HepG2 (cell line): ENCODE measurements at regions not wholly inside any gene's neighbourhood (a gene's known extent, or its start where the extent isn't known, plus 50 kb on each side); places are given as distances from the start of the nearest gene placed in this dataset.

ENCODE experiments used
- CBFB ChIP-seq: sonication (generic); formaldehyde crosslinking; IDR thresholded peaks from 2 replicates; pipeline ENCODE4 v1.4.0; 2020; ENCODE audit warnings: missing genetic modification reagents
- GTF3A ChIP-seq: sonication (generic); formaldehyde crosslinking; conservative IDR thresholded peaks from 2 replicates; pipeline ENCODE4 v1.4.0; 2020; ENCODE audit warnings: mild to moderate bottlenecking, missing genetic modification reagents
- IRX3 ChIP-seq: sonication (generic); formaldehyde crosslinking; IDR thresholded peaks from 2 replicates; pipeline ENCODE4 v1.8.1; 2023; ENCODE audit warnings: mild to moderate bottlenecking, low read depth, missing genetic modification reagents, borderline replicate concordance
- MIER3 ChIP-seq: IDR thresholded peaks from 2 replicates; pipeline ENCODE4 v1.6.1; 2016; ENCODE audit warnings: missing compliant biosample characterization, borderline replicate concordance
- RARG ChIP-seq: sonication (generic); formaldehyde crosslinking; IDR thresholded peaks from 2 replicates; pipeline ENCODE4 v1.4.0; 2020; ENCODE audit warnings: low read depth, mild to moderate bottlenecking, missing genetic modification reagents
- RNF2 ChIP-seq: fragments of 450-650 bp; conservative IDR thresholded peaks from 2 replicates; pipeline ENCODE4 v1.6.1; 2016; ENCODE audit warnings: low read depth
- RXRA ChIP-seq: sonication (generic); formaldehyde crosslinking; IDR thresholded peaks from 2 replicates; pipeline ENCODE4 v1.5.1; 2020; ENCODE audit warnings: missing genetic modification reagents
- SMARCE1 ChIP-seq: fragments of 450-650 bp; IDR thresholded peaks from 2 replicates; pipeline ENCODE4 v1.6.1; 2017; ENCODE audit warnings: borderline replicate concordance
- TMF1 ChIP-seq: sonication (generic); formaldehyde crosslinking; IDR thresholded peaks from 2 replicates; pipeline ENCODE4 v1.8.1; 2022; ENCODE audit warnings: low read depth, missing genetic modification reagents
- ZNF468 ChIP-seq: sonication (generic); formaldehyde crosslinking; IDR thresholded peaks from 2 replicates; pipeline ENCODE4 v1.8.0; 2022; ENCODE audit warnings: mild to moderate bottlenecking, moderate library complexity, missing genetic modification reagents
- ZNF552 ChIP-seq: sonication (generic); formaldehyde crosslinking; IDR thresholded peaks from 2 replicates; pipeline ENCODE4 v1.9.0; 2022; ENCODE audit warnings: missing genetic modification reagents, mild to moderate bottlenecking, borderline replicate concordance
- ZNF746 ChIP-seq: sonication (generic); formaldehyde crosslinking; IDR thresholded peaks from 2 replicates; pipeline ENCODE4 v1.8.0; 2022; ENCODE audit warnings: mild to moderate bottlenecking, missing genetic modification reagents
- ZSCAN20 ChIP-seq: sonication (generic); formaldehyde crosslinking; IDR thresholded peaks from 2 replicates; pipeline ENCODE4 v1.4.0; 2020; ENCODE audit warnings: missing genetic modification reagents, mild to moderate bottlenecking, borderline replicate concordance
- ZSCAN30 ChIP-seq: sonication (generic); formaldehyde crosslinking; IDR thresholded peaks from 2 replicates; pipeline ENCODE4 v1.5.0; 2020; ENCODE audit warnings: mild to moderate bottlenecking, missing genetic modification reagents
- TF ChIP-seq, protein P1 (sequence below): sonication (generic); formaldehyde crosslinking; IDR thresholded peaks from 2 replicates; pipeline ENCODE4 v1.8.1; 2023; ENCODE audit warnings: mild to moderate bottlenecking, inconsistent platforms, moderate library complexity, missing genetic modification reagents, borderline replicate concordance
- TF ChIP-seq, protein P2 (sequence below): sonication (generic); formaldehyde crosslinking; conservative IDR thresholded peaks from 2 replicates; pipeline ENCODE4 v1.5.0; 2020; ENCODE audit warnings: missing genetic modification reagents
- TF ChIP-seq, protein P3 (sequence below): sonication (generic); formaldehyde crosslinking; IDR thresholded peaks from 2 replicates; pipeline ENCODE4 v1.4.0; 2020; ENCODE audit warnings: missing genetic modification reagents
- TF ChIP-seq, protein P4 (sequence below): IDR thresholded peaks from 2 replicates; pipeline ENCODE4 v1.6.1; 2012; ENCODE audit warnings: low read length, improper control_type of control experiment

DNA sequence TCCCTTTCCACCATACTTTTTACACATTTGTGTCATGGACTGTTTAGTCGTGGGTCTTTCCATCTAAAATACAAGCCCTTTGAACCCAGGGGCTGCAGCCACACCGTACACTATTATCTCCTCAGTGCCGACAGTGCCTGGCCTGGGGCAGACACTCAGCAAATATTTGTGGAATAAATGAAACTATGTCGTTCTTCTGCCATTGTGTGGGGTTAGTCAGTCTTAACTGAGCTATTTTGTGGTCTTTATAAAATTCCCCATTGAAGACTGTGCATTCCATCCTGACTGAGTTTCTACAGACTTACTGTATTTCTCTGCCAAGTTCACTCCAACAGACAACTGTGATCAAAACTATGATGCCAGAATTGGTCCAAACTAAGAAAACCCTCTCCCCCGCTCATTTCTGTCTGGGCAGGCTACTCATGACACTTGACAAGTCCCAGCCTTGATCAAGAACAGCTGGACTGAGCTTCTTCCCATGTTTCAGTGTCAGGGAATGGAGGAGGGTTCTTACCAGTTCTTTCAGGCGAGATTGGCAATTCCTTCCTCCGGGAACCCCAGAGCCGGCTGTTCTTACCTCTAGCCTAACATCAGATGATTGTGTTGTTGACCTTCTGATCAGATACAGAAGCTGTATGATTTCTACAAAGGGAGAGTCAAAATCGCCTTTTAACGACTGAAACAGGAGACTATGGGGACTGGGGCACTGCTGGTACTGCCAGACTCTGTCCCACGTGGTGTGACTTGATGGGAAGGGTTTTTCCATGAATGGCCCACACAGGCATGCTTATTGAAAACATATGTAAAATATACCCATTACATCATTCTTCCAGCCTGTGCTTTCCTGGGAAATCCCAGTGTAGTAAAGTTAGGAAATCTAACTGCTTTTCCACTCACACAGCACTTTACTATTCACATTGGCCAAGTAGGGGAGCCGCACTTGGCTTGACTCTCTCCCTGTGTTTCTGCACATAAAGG, 77.4 kb upstream of the NPAS2 start (continued):
- TF ChIP-seq, protein P1, sequence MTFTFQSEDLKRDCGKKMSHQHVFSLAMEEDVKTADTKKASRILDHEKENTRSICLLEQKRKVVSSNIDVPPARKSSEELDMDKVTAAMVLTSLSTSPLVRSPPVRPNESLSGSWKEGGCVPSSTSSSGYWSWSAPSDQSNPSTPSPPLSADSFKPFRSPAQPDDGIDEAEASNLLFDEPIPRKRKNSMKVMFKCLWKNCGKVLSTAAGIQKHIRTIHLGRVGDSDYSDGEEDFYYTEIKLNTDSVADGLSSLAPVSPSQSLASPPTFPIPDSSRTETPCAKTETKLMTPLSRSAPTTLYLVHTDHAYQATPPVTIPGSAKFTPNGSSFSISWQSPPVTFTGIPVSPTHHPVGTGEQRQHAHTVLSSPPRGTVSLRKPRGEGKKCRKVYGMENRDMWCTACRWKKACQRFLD (CRISPR knock-in tag), result no peak
- TF ChIP-seq SMARCE1 (no peak), ZSCAN20 (CRISPR knock-in tag) (no peak; the same call in 1 of the 2 replicates), ZNF468 (CRISPR knock-in tag) (no peak), RNF2 (no peak), RXRA (no peak), IRX3 (no peak), CBFB (CRISPR knock-in tag) (peak; percentile 19; the same call in 1 of the 2 replicates), TMF1 (CRISPR knock-in tag) (no peak), GTF3A (CRISPR knock-in tag) (no peak), ZNF552 (no peak), MIER3 (CRISPR knock-in tag) (no peak), ZSCAN30 (CRISPR knock-in tag) (no peak), RARG (CRISPR knock-in tag) (no peak), ZNF746 (no peak)
- TF ChIP-seq, protein P2, sequence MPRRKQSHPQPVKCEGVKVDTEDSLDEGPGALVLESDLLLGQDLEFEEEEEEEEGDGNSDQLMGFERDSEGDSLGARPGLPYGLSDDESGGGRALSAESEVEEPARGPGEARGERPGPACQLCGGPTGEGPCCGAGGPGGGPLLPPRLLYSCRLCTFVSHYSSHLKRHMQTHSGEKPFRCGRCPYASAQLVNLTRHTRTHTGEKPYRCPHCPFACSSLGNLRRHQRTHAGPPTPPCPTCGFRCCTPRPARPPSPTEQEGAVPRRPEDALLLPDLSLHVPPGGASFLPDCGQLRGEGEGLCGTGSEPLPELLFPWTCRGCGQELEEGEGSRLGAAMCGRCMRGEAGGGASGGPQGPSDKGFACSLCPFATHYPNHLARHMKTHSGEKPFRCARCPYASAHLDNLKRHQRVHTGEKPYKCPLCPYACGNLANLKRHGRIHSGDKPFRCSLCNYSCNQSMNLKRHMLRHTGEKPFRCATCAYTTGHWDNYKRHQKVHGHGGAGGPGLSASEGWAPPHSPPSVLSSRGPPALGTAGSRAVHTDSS (CRISPR knock-in tag), result no peak
- TF ChIP-seq, protein P3, sequence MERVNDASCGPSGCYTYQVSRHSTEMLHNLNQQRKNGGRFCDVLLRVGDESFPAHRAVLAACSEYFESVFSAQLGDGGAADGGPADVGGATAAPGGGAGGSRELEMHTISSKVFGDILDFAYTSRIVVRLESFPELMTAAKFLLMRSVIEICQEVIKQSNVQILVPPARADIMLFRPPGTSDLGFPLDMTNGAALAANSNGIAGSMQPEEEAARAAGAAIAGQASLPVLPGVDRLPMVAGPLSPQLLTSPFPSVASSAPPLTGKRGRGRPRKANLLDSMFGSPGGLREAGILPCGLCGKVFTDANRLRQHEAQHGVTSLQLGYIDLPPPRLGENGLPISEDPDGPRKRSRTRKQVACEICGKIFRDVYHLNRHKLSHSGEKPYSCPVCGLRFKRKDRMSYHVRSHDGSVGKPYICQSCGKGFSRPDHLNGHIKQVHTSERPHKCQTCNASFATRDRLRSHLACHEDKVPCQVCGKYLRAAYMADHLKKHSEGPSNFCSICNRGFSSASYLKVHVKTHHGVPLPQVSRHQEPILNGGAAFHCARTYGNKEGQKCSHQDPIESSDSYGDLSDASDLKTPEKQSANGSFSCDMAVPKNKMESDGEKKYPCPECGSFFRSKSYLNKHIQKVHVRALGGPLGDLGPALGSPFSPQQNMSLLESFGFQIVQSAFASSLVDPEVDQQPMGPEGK (CRISPR knock-in tag), result peak; percentile 10; the same call in 1 of the 2 replicates
- TF ChIP-seq, protein P4, sequence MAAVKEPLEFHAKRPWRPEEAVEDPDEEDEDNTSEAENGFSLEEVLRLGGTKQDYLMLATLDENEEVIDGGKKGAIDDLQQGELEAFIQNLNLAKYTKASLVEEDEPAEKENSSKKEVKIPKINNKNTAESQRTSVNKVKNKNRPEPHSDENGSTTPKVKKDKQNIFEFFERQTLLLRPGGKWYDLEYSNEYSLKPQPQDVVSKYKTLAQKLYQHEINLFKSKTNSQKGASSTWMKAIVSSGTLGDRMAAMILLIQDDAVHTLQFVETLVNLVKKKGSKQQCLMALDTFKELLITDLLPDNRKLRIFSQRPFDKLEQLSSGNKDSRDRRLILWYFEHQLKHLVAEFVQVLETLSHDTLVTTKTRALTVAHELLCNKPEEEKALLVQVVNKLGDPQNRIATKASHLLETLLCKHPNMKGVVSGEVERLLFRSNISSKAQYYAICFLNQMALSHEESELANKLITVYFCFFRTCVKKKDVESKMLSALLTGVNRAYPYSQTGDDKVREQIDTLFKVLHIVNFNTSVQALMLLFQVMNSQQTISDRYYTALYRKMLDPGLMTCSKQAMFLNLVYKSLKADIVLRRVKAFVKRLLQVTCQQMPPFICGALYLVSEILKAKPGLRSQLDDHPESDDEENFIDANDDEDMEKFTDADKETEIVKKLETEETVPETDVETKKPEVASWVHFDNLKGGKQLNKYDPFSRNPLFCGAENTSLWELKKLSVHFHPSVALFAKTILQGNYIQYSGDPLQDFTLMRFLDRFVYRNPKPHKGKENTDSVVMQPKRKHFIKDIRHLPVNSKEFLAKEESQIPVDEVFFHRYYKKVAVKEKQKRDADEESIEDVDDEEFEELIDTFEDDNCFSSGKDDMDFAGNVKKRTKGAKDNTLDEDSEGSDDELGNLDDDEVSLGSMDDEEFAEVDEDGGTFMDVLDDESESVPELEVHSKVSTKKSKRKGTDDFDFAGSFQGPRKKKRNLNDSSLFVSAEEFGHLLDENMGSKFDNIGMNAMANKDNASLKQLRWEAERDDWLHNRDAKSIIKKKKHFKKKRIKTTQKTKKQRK, result no peak
